OCI-LY7 (cell line): ENCODE measurements at regions not wholly inside any gene's neighbourhood (a gene's known extent, or its start where the extent isn't known, plus 50 kb on each side); places are given as distances from the start of the nearest gene placed in this dataset.

ENCODE experiments used
- BruUV-seq: library from RNA; stranded (reverse); fragments of 400-500 nt; replicated peaks from 2 replicates; lab custom pipeline; 2021; lab: Mats Ljungman, UMichigan
- CTCF ChIA-PET: fragments of 300-600 bp; sonication (Branson Sonifier 250); formaldehyde crosslinking; loops from one replicate; lab custom pipeline; 2022; ENCODE audit warnings: antibody characterized with exemption; ENCODE audit not compliant: unreplicated experiment; lab: Charles Lee
- POLR2A ChIA-PET: fragments of 300-600 bp; sonication (Branson Sonifier 250); formaldehyde crosslinking; loops from one replicate; lab custom pipeline; 2022; ENCODE audit warnings: antibody characterized with exemption; lab: Charles Lee
- DNase-seq: peaks from one replicate; pipeline ENCODE4 v3.0.0-alpha.2; 2015; ENCODE audit warnings: low spot score
- H2AFZ ChIP-seq: fragments of 200-600 bp; sonication (generic), shearing (Covaris generic); 2 replicates; pipeline ENCODE4 v1.6.1; 2014; ENCODE audit warnings: mild to moderate bottlenecking, antibody characterized with exemption, low read length, moderate library complexity
- H3K27ac ChIP-seq: fragments of 200-600 bp; sonication (generic); 2 replicates; pipeline ENCODE4 v1.5.1; 2014; ENCODE audit warnings: mixed run types, low read depth, mild to moderate bottlenecking, moderate library complexity, low read length, inconsistent platforms; ENCODE audit not compliant: poor library complexity, severe bottlenecking
- H3K36me3 ChIP-seq: fragments of 200-600 bp; sonication (generic); 2 replicates; pipeline ENCODE4 v1.6.1; 2014; ENCODE audit warnings: mild to moderate bottlenecking, antibody characterized with exemption, low read length, moderate library complexity, mixed read lengths; ENCODE audit not compliant: insufficient read depth
- H3K4me1 ChIP-seq: fragments of 200-600 bp; sonication (generic); 2 replicates; pipeline ENCODE4 v1.5.1; 2014; ENCODE audit warnings: mild to moderate bottlenecking, low read length; ENCODE audit not compliant: insufficient read depth, poor library complexity, severe bottlenecking
- H3K4me2 ChIP-seq: fragments of 200-600 bp; sonication (generic); 2 replicates; pipeline ENCODE4 v1.6.1; 2014; ENCODE audit warnings: mild to moderate bottlenecking, low read length
- H3K4me3 ChIP-seq: fragments of 200-600 bp; sonication (generic); 2 replicates; pipeline ENCODE4 v1.5.1; 2014; ENCODE audit warnings: mild to moderate bottlenecking, low read depth, low read length; ENCODE audit not compliant: poor library complexity, severe bottlenecking
- H3K79me2 ChIP-seq: fragments of 200-600 bp; sonication (generic); 2 replicates; pipeline ENCODE4 v1.6.1; 2016; ENCODE audit warnings: low read depth, mild to moderate bottlenecking, low read length, moderate library complexity, mixed read lengths; ENCODE audit not compliant: insufficient read depth
- H3K9me2 ChIP-seq: fragments of 200-600 bp; sonication (generic); 2 replicates; pipeline ENCODE4 v1.6.1; 2016; ENCODE audit warnings: mild to moderate bottlenecking, low read length, mixed read lengths; ENCODE audit not compliant: insufficient read depth
- H3K9me3 ChIP-seq: fragments of 200-600 bp; sonication (generic); 2 replicates; pipeline ENCODE4 v1.6.1; 2014; ENCODE audit warnings: mild to moderate bottlenecking, mixed run types, low read length, mixed read lengths
- H4K20me1 ChIP-seq: fragments of 200-600 bp; sonication (generic); 2 replicates; pipeline ENCODE4 v1.6.1; 2014; ENCODE audit warnings: mild to moderate bottlenecking, antibody characterized with exemption, low read length, moderate library complexity, mixed read lengths; ENCODE audit not compliant: insufficient read depth
- CTCF ChIP-seq: fragments of 200-600 bp; sonication (generic); conservative IDR thresholded peaks from 2 replicates; pipeline ENCODE4 v1.5.1; 2014; ENCODE audit warnings: mild to moderate bottlenecking, antibody characterized with exemption, low read length, moderate library complexity, mixed read lengths
- EZH2phosphoT487 ChIP-seq: fragments of 200-600 bp; sonication (generic); IDR thresholded peaks from 2 replicates; pipeline ENCODE4 v1.6.1; 2018; ENCODE audit warnings: low read depth, borderline replicate concordance, mild to moderate bottlenecking, mixed run types, antibody characterized with exemption, low read length, moderate library complexity, mixed read lengths
- intact Hi-C: fragments of 100-400 bp; cut with micrococcal nuclease; formaldehyde crosslinking; loops from one replicate; pipeline ENCODE4 v1.10.0; 2022; ENCODE audit not compliant: unreplicated experiment

DNA sequence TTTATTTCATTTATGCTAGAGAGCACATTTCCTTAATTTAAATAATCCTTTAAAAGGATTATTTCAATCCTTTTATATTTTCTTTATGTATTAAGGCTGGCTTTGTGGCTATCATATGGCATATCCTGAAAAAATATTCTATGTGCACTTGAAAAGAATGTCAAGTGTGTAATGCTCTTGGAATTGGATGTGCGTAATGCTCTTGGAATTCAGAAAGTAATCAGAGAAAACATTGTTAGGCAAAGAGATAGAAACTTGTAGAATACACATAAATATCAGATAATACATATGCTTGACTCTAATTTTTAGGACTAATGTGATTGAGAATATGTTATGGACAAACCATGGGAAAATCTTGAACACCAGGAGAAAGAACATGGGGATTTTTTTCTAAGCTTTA, 197.5 kb upstream of the COL3A1 start:
- H3K9me3 ChIP-seq: no peaks in the 10 kb centered on the region
- H2AFZ ChIP-seq: no peak overlapping the region
- intact Hi-C loops: no loop called here
- H3K36me3 ChIP-seq: no peaks in the 10 kb centered on the region
- no peaks in the 10 kb centered on the region for H3K4me1 ChIP-seq
- H3K4me2 ChIP-seq: no peak overlapping the region
- ChIA-PET CTCF (no interaction called here), POLR2A (no interaction called here)
- no peak for DNase-seq
- TF ChIP-seq EZH2phosphoT487 (no peak), CTCF (no peak)
- H3K9me2 ChIP-seq: no peaks in the 10 kb centered on the region
- H3K79me2 ChIP-seq: no peaks in the 10 kb centered on the region
- BruUV-seq: no TSS peak
- no peak overlapping the region for H3K27ac ChIP-seq
- no peak overlapping the region for H3K4me3 ChIP-seq
- no peaks in the 10 kb centered on the region for H4K20me1 ChIP-seq

- BruUV-seq: no TSS peak
- no peaks in the 10 kb centered on the region for H3K4me1 ChIP-seq
- DNase-seq: no peak
Measured at GRCh38 chr2:188784269-188784762, 189.9 kb upstream of the COL3A1 start.

More at GRCh38 chr2:188784269-188784762, 189.9 kb upstream of the COL3A1 start:
- Histone ChIP-seq H3K4me3 (no peak overlapping the region), H4K20me1 (no peaks in the 10 kb centered on the region), H3K27ac (no peak overlapping the region), H3K4me2 (no peak overlapping the region), H3K79me2 (no peaks in the 10 kb centered on the region), H2AFZ (no peak overlapping the region), H3K36me3 (no peaks in the 10 kb centered on the region), H3K9me2 (no peaks in the 10 kb centered on the region), H3K9me3 (no peaks in the 10 kb centered on the region)
- ChIA-PET CTCF (no interaction called here), POLR2A (no interaction called here)
- intact Hi-C loops: no loop called here
- TF ChIP-seq CTCF: no peak
- no peak for TF ChIP-seq EZH2phosphoT487
